GM11168 (cell line): ENCODE measurements at regions not wholly inside any gene's neighbourhood (a gene's known extent, or its start where the extent isn't known, plus 50 kb on each side); places are given as distances from the start of the nearest gene placed in this dataset.
"Not testable (repeated sequence)": the region's sequence is repeated elsewhere in the genome, so short reads cannot be mapped to it uniquely, and the experiment has no call there.

ENCODE experiments used
- in situ Hi-C: fragments of 300-500 bp; cut with MboI; formaldehyde crosslinking; loops from one replicate; pipeline ENCODE4 v1.12.0; 2022; ENCODE audit warnings: low sequenced_read_pairs; ENCODE audit not compliant: unreplicated experiment

GRCh38 chr5:174624733-174625522 is 99.5 kb upstream of the MSX2 start:
- in situ Hi-C loops, result no loop called here

DNA sequence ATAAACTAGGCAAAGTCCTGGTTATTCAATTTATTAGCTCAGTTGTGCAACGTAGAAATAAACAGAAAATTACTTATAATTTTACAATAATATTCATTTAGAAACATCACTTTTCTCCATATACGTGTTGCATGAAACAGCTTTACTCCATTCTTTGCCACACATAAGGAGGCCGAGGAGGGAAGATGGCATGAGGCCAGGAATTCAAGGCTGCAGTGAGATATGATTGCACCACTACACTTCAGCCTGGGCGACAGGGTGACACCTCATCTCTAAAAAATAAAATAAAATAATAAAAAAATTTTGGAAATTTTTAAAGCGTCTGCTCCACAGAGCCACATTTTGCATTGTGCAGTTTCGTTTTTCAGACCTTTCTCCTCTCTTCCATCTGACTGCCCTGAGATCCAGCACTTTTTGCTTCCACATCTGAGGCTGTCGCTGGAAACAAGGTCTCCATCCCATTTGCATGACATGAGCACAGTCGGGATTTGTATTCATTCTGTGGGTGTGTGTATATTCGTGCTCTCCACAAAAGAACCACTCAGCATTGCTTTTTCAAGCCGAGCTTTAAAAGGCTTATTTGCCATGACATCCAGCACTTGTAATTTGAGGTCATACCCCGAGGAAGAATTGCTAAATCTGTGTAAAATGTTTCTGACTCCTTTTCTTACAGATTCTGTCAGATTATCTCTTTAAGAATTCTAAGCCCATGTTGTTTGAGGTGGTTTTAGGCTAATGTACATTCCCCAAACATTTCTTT is 98.6 kb upstream of the MSX2 start:
- in situ Hi-C loops, result no loop called here

DNA sequence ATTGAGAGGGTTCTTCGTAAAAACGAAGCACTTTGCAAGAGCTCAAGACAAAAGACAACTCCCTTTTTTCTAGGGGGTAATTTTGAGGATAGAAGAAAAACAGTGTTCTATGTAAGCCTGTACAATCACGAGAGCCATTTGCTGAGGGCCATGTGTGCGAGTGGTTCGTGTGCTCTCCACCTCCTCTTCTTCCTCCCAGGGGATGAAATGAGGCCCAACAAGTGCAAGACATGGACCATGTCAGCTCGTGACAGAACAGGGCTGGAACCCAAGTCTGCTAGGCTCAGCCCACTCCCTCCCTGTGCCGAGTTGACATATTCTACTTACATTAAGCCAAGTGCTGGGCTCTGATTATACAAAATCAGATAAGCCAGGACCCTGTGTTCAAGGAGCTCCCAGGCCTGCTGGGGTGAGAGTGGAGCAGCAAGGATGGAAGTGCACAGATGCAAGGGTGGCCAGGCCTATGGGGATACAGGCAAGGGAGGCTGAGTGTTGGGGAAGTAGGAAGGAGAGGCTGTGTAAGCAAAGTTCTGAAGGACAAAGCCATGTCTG is 97.9 kb upstream of the MSX2 start:
- in situ Hi-C loops, result no loop called here

DNA sequence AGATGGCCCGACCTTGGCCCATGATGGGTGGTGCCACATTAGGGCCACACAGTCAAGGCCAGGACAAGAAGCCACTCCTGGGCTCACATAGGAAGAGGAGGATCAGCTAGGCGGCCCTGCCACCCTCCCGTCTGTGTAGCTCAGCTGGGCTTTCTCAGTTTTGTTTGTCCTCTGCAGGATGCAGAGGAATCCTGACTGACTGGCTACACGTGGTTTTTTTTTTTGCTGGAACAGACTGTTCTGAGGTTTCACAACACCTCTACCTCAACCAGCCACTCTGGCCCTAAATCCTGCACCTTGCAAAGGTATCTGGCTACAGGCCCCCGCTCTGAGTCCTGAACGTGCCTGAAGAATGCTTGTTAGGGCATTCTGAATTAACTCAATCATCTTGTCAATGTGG is 88.3 kb upstream of the MSX2 start:
- in situ Hi-C loops, result no loop called here

DNA sequence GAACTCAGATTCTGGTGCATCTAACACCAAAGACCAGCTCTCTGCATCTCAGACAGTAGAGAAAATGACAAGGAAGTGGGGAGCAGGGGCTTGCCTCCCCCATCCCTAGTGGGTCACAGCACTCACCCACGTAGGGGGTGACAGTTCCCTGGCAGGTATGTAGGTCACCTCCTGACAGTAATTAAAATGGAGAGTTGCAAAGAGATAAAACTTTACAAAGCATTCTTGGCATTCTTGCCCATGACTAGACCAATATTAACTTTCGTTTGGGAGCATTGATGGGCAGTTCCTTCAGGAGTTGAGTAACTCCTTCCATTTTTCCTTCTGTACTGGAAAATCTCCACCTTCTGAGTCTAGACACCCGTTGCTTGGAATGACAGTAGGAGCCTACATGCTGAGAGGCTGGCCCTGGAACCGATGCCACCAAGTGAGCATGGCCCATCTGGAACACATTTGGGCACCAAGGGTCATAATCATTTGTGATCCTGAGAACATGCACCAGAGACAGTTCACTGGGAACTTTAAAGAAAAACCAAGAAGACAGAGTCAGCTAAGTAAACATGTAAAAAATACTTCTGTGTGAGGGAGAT is 81.5 kb upstream of the MSX2 start:
- in situ Hi-C loops, result no loop called here

- in situ Hi-C loops, result no loop called here
These were observed 79.9 kb upstream of the MSX2 start for GRCh38 chr5:174644436-174644835.

DNA sequence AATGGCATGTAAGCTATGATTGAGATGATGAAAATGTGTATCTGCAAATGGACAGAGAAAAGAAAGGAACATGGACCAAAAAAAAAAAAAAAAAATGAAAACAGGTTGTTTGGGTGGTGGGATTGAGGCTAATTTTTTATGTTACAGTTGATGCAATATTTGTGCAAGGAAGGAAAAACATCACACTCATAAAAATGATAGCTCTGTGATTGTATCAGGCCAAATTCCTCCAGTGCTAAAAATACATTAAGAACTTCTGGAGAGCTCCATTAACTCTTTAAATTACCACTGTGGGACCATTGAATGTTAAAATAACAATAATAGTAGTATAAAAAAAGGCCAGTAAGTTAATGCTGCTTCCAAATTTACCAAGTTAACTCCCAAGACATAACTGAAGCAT is 79.5 kb upstream of the MSX2 start:
- in situ Hi-C loops, result no loop called here

- in situ Hi-C loops, result no loop called here
These were observed 78.7 kb upstream of the MSX2 start for GRCh38 chr5:174645677-174646076.

DNA sequence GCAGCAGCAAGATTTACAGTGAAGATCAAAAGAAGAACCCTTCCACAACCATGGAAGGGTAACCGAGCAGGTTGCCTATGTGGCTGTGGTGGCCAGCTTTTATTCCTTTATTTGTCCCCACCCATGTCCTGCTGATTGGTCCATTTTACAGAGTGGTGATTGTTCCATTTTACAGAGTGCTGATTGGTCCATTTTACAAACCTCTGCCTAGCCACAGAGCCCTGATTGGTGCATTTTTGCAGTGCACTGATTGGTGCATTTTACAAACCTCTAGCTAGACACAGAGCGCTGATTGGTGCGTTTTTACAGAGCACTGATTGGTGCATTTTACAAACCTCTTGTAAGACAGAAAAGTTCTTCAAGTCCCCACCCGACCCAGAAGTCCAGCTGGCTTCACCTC is 75.8 kb upstream of the MSX2 start:
- in situ Hi-C loops, result not testable (repeated sequence)

DNA sequence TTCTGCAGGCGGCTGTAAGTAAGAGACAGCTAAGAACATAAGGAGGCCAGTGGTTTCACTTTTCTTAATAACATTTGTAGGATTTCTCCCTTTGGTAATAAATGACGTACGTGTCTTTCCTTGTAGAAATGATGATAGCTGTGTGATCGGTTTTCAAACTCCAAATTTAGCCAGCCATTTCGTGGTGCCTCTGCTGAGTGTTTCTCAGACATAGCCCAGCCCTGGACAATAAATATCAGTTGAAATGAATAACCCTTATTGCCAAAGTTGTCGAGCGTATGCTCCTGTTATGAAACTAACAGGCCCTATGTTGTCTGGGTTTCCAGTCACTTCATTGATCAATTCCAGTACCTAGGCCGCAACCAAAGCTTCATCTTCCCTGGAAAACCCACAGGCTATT is 75.0 kb upstream of the MSX2 start:
- in situ Hi-C loops, result no loop called here

- in situ Hi-C loops, result no loop called here
These were observed 69.9 kb upstream of the MSX2 start for GRCh38 chr5:174654442-174654841.

- in situ Hi-C loops, result no loop called here
These were observed 69.0 kb upstream of the MSX2 start for GRCh38 chr5:174655351-174655750.

DNA sequence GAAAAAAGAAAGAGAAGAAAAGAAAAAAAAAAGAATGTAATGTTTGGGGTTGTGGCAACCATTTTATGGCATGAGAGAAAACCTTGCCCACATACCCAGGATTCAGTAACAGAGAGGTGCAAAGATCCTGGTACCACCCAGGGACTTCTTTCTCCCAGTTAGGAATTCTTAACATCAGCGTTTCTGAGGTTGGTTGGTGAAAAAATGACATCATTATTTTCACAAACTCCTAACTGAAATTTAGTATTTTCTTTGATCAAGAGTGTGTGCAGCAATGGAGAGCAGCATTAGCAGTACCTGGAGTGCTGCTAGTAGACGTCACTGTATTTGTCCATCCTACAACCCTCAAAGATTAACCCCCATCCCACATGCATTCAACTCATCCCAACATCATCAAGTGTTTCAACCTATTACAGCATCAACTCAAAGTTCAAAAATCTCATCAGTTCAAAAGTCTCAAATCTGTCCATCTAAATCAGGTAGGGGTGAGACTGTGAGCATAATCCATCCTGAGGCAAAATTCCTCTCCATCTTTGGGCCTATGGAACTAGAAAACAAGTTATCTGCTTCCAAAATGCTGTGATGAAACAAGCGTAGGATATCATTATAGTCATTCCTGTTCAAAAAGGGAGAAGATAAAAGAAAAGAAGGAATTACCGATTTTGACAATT is 60.1 kb upstream of the MSX2 start:
- in situ Hi-C loops, result no loop called here

- in situ Hi-C loops, result no loop called here
These were observed 59.0 kb upstream of the MSX2 start for GRCh38 chr5:174665347-174665746.

GRCh38 chr5:174667526-174667925 is 56.9 kb upstream of the MSX2 start:
- in situ Hi-C loops, result no loop called here

- in situ Hi-C loops, result no loop called here
These were observed 56.0 kb upstream of the MSX2 start for GRCh38 chr5:174668349-174668748.
